Suprapubic skin (tissue), 4 donors: ENCODE measurements at regions not wholly inside any gene's neighbourhood (a gene's known extent, or its start where the extent isn't known, plus 50 kb on each side); places are given as distances from the start of the nearest gene placed in this dataset.

Experiments used
- DNase-seq, 2 donors: peaks; one replicate each; pipeline ENCODE4 v3.0.0-alpha.2; 2019; ENCODE audit warnings: low spot score in 2 of 2
- H3K27ac ChIP-seq: fragments of 200-600 bp; sonication (generic); one replicate; pipeline ENCODE4 v1.5.1; 2019
- H3K27me3 ChIP-seq: fragments of 200-600 bp; sonication (generic); one replicate; pipeline ENCODE4 v1.5.1; 2019
- H3K36me3 ChIP-seq: fragments of 200-600 bp; sonication (generic); one replicate; pipeline ENCODE4 v1.5.1; 2019
- H3K4me1 ChIP-seq: fragments of 200-600 bp; sonication (generic); one replicate; pipeline ENCODE4 v1.5.1; 2019
- H3K4me3 ChIP-seq: fragments of 200-600 bp; sonication (generic); one replicate; pipeline ENCODE4 v1.5.1; 2019; ENCODE audit warnings: mild to moderate bottlenecking
- H3K9me3 ChIP-seq: fragments of 200-600 bp; sonication (generic); one replicate; pipeline ENCODE4 v1.5.1; 2019
- EP300 ChIP-seq: sonication (generic); formaldehyde crosslinking; IDR thresholded peaks from one replicate; pipeline ENCODE4 v1.6.1; 2017; ENCODE audit warnings: antibody characterized with exemption
- POLR2A ChIP-seq, 2 donors: fragments of 450-650 bp; IDR thresholded peaks; one replicate each; pipeline ENCODE4 v1.6.1; 2017; ENCODE audit warnings: antibody characterized with exemption in 2 of 2, mild to moderate bottlenecking in 2 of 2, moderate library complexity in 2 of 2
- POLR2AphosphoS5 ChIP-seq, 3 donors: sonication (generic); formaldehyde crosslinking; IDR thresholded peaks; one replicate each; pipeline ENCODE4 v1.6.1; 2017; ENCODE audit warnings: antibody characterized with exemption in 3 of 3
- WGBS: methylation state at CpG from one replicate; pipeline ENCODE4 v1.1.5; 2018; 5-methylcytosine and 5-hydroxymethylcytosine counted together
- TF ChIP-seq, protein P1 (sequence below), 2 donors: fragments of 200-600 bp in 1 of 2; fragments of 450-650 bp in 1 of 2; sonication (generic) in 1 of 2; IDR thresholded peaks; one replicate each; pipeline ENCODE4 v1.5.1; 2016 to 2019; ENCODE audit warnings: antibody characterized with exemption in 2 of 2, mild to moderate bottlenecking in 1 of 2, moderate library complexity in 1 of 2

DNA sequence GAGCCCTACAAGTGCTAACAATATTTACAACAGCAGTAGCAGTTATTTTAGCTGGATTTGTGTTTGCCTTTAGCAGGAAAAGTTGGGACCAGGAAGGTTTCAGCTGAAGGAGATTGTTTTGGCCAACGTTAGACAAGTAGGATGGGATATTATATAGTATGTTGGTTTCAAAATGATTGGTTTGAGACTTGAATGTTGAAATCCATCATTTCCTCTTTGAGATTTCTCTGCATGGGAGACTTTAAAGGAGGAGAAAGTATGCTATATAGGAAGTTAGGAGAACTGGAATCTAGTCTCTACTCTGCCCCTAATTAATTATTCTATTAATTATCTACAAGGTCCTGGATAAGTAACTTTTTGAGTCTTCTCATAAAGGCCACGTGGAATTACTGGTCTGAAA, 263.8 kb downstream of the PTEN start:
- Histone ChIP-seq H3K27me3 (no peaks in the 10 kb centered on the region), H3K36me3 (no peaks in the 10 kb centered on the region), H3K4me3 (no peak overlapping the region), H3K27ac (no peak overlapping the region), H3K4me1 (peaks cover 12% of the 10 kb centered on the region), H3K9me3 (no peaks in the 10 kb centered on the region)
- 78% methylated on average over 2 of the region's 2 CpGs for WGBS
- DNase-seq: no peak
- no peak for TF ChIP-seq POLR2A (IDR thresholded peaks at IDR 0.05)
- TF ChIP-seq EP300: no peak
- TF ChIP-seq, protein P1, sequence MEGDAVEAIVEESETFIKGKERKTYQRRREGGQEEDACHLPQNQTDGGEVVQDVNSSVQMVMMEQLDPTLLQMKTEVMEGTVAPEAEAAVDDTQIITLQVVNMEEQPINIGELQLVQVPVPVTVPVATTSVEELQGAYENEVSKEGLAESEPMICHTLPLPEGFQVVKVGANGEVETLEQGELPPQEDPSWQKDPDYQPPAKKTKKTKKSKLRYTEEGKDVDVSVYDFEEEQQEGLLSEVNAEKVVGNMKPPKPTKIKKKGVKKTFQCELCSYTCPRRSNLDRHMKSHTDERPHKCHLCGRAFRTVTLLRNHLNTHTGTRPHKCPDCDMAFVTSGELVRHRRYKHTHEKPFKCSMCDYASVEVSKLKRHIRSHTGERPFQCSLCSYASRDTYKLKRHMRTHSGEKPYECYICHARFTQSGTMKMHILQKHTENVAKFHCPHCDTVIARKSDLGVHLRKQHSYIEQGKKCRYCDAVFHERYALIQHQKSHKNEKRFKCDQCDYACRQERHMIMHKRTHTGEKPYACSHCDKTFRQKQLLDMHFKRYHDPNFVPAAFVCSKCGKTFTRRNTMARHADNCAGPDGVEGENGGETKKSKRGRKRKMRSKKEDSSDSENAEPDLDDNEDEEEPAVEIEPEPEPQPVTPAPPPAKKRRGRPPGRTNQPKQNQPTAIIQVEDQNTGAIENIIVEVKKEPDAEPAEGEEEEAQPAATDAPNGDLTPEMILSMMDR (IDR thresholded peaks at IDR 0.05): no peak
- TF ChIP-seq POLR2AphosphoS5 (IDR thresholded peaks at IDR 0.05): no peak

DNA sequence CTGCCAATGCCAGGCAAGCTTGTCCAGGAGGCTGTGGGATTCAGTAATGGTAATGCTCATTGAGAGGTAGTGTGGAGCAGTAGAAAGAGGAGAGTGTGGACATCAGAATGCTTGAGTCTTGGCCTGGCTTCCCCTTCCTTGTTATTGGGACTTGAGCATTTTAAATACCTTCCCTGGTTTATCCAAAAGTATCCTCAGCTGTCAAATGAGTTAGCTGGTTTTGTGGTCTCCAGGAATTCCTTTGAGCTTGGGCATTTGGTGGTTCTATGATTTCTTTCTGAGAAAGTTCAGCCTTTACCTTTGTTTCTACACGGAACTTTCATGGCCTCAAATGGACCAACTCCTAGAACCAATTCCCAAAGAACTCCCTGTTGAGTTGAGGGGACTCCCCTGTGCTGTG, 264.3 kb downstream of the PTEN start:
- no peak for DNase-seq
- peaks cover 14% of the 10 kb centered on the region for H3K4me1 ChIP-seq
- no peak for TF ChIP-seq POLR2A (IDR thresholded peaks at IDR 0.05)
- H3K9me3 ChIP-seq: no peaks in the 10 kb centered on the region
- no peaks in the 10 kb centered on the region for H3K36me3 ChIP-seq
- no peaks in the 10 kb centered on the region for H3K27me3 ChIP-seq
- no peak overlapping the region for H3K4me3 ChIP-seq
- H3K27ac ChIP-seq: no peak overlapping the region
- WGBS: 94% methylated on average over 1 of the region's 1 CpG

DNA sequence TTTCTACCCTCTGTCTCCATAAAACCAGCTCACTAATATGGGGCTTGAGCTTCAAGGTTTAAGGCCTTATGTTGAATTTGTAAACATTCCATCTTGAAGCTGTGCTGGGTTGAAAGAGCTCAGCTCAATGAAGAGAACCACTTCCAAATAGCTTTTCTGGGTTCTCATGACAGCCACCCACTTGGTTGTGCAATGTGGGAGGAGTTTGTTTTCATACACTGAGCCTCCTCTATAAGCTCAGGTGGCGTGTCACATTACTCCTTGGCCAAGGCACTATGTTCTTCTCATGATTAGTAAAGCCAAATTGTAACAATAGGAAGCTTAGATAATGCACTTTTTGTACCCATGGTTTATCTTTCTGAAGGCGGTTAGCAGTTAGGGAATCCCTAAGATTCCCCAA, 265.6 kb downstream of the PTEN start:
- no peaks in the 10 kb centered on the region for H3K9me3 ChIP-seq
- H3K27ac ChIP-seq: no peak overlapping the region
- 82% methylated on average over 2 of the region's 2 CpGs for WGBS
- peaks cover 14% of the 10 kb centered on the region for H3K4me1 ChIP-seq
- no peak for DNase-seq
- TF ChIP-seq, protein P1 (IDR thresholded peaks at IDR 0.05): no peak
- TF ChIP-seq POLR2A (IDR thresholded peaks at IDR 0.05): no peak
- no peak for TF ChIP-seq POLR2AphosphoS5 (IDR thresholded peaks at IDR 0.05)
- TF ChIP-seq EP300: no peak
- no peaks in the 10 kb centered on the region for H3K27me3 ChIP-seq
- no peaks in the 10 kb centered on the region for H3K36me3 ChIP-seq
- H3K4me3 ChIP-seq: no peak overlapping the region

DNA sequence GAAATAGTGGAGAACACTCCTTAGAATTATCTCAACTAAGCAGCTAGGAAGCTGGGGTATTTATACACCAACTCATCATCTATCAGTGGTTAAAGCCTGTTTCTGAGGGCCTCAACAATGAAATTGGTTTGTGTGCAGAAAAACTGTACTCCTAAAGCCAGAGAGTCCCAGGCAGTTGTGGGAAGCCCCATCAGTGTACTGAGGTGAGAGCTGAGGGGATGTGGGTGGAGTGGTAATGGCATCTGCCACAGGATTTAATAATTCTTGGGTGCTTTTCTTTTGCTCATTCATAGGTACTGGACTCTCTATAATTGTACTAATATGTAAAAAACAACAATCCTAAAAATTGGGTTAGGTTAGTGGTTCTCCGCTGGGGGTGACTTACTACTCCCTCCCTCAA, 267.5 kb downstream of the PTEN start:
- Histone ChIP-seq H3K9me3 (no peaks in the 10 kb centered on the region), H3K36me3 (no peaks in the 10 kb centered on the region), H3K27ac (no peak overlapping the region), H3K27me3 (no peaks in the 10 kb centered on the region), H3K4me3 (no peak overlapping the region), H3K4me1 (peaks cover 14% of the 10 kb centered on the region)
- DNase-seq: no peak
- 100% methylated on average over 1 of the region's 1 CpG for WGBS
- TF ChIP-seq EP300: no peak
- TF ChIP-seq, protein P1 (IDR thresholded peaks at IDR 0.05): no peak
- TF ChIP-seq POLR2AphosphoS5 (IDR thresholded peaks at IDR 0.05): no peak
- no peak for TF ChIP-seq POLR2A (IDR thresholded peaks at IDR 0.05)

DNA sequence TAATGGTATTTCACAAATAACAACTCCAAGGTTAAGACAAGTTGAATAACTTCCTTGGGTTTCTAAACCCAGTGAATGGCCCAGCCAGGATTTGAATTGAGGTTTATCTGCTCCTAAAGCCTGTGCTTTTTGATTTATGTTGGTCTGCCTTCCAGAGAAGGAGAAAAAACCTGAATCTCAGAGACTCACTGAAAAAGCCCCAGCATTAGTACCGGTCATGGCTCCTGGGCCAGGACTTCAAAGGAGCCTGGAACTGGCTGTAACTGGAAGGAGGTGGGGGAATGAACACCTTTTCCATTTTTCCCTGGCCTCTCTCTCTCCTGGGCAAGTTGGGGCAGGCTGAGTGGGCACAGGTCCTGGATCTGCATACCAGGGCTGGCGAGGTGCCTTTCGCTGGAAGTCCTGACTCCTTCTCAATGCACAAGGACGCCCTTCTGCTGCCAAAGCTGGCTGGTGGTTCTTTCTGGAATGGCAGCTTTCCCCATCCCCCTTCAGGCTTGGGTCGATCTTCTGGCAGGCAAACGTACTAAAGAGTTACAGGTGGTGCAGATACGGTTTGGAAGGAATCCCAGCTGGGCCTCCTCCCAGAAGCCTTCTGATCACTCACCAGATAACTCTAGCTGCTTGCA, 268.2 kb downstream of the PTEN start:
- peak overlapping the region; percentile 18 for H3K27ac ChIP-seq

More for the DNA sequence above, 268.2 kb downstream of the PTEN start:
- no peaks in the 10 kb centered on the region for H3K36me3 ChIP-seq
- peak in 1 of 2 donors; percentile 70 for DNase-seq
- H3K9me3 ChIP-seq: no peaks in the 10 kb centered on the region
- no peak overlapping the region for H3K4me3 ChIP-seq
- TF ChIP-seq, protein P1 (IDR thresholded peaks at IDR 0.05): peak in 1 of 2 donors; percentile 30
- TF ChIP-seq POLR2A (IDR thresholded peaks at IDR 0.05) (no peak), POLR2AphosphoS5 (IDR thresholded peaks at IDR 0.05) (peak in 1 of 3 donors; percentile 40), EP300 (no peak)
- H3K4me1 ChIP-seq: peaks cover 14% of the 10 kb centered on the region
- WGBS: 34% methylated on average over 7 of the region's 7 CpGs
- no peaks in the 10 kb centered on the region for H3K27me3 ChIP-seq
